Vagina (tissue), 2 donors: ENCODE measurements at regions not wholly inside any gene's neighbourhood (a gene's known extent, or its start where the extent isn't known, plus 50 kb on each side); places are given as distances from the start of the nearest gene placed in this dataset.

ENCODE experiments used
- DNase-seq, 2 donors: peaks; one replicate each; pipeline ENCODE4 v3.0.0-alpha.2; 2017; ENCODE audit errors: extremely low spot score in 2 of 2
- H3K27ac ChIP-seq: fragments of 200-600 bp; sonication (generic); one replicate; pipeline ENCODE4 v1.5.1; 2019
- H3K27me3 ChIP-seq: fragments of 200-600 bp; sonication (generic); one replicate; pipeline ENCODE4 v1.5.1; 2019
- H3K36me3 ChIP-seq, 2 donors: fragments of 200-600 bp; sonication (generic); one replicate each; pipeline ENCODE4 v1.5.1; 2017 to 2019
- H3K4me1 ChIP-seq: fragments of 200-600 bp; sonication (generic); one replicate; pipeline ENCODE4 v1.5.1; 2019
- H3K4me3 ChIP-seq, 2 donors: fragments of 200-600 bp; sonication (generic); 1 replicate in 1 of 2; 2 replicates in 1 of 2; pipeline ENCODE4 v1.5.1; 2016 to 2019
- H3K9me3 ChIP-seq: fragments of 200-600 bp; sonication (generic); one replicate; pipeline ENCODE4 v1.5.1; 2019
- CTCF ChIP-seq, 3 experiments: fragments of 450-650 bp in 2 of 3; fragments of 200-600 bp in 1 of 3; sonication (generic) in 1 of 3; IDR thresholded peaks; one replicate each; pipeline ENCODE4 v1.5.1; 2017 to 2019; ENCODE audit warnings: antibody characterized with exemption in 3 of 3, mild to moderate bottlenecking in 2 of 3, moderate library complexity in 2 of 3
- POLR2A ChIP-seq, 2 donors: fragments of 450-650 bp; IDR thresholded peaks; one replicate each; pipeline ENCODE4 v1.6.1; 2017; ENCODE audit warnings: antibody characterized with exemption in 2 of 2, mild to moderate bottlenecking in 2 of 2, moderate library complexity in 2 of 2
- POLR2AphosphoS5 ChIP-seq, 2 donors: sonication (generic); formaldehyde crosslinking; IDR thresholded peaks; one replicate each; pipeline ENCODE4 v1.9.0; 2017; ENCODE audit warnings: antibody characterized with exemption in 2 of 2, mild to moderate bottlenecking in 2 of 2, low read depth in 1 of 2; ENCODE audit not compliant: insufficient read depth in 1 of 2
- intact Hi-C: fragments of 100-400 bp; cut with DNase I; formaldehyde crosslinking; loops from one replicate; pipeline ENCODE4 v1.15.1; 2023

DNA sequence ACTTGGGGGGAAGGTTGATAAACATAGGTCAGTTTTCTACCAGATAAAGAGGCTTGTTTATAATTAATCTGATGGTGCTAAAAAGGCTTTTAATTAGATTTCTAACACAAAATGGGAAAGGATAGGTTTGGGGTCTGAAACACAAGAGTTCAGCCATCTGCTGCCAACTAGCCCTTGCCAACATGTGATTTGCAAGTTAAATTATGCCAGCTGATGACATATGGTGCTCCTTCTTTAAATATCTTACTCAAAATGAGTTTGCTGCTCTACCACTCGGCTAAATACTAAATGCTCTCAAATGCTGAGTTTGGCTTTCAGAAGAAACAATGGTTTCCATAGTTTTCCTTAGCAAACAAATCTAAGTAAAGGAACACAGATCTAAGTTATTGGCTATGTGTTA is 557.8 kb upstream of the CCDC54 start:
- no peak overlapping the region for H3K4me3 ChIP-seq
- no peak for TF ChIP-seq POLR2AphosphoS5 (IDR thresholded peaks at IDR 0.05; ENCODE audit: insufficient read depth in 1 of 2, low read depth in 1 of 2)
- TF ChIP-seq POLR2A (IDR thresholded peaks at IDR 0.05): no peak
- TF ChIP-seq CTCF (IDR thresholded peaks at IDR 0.05): no peak
- intact Hi-C loops: no loop called here

GRCh38 chr3:106820726-106821362 is 556.4 kb upstream of the CCDC54 start:
- no peak overlapping the region for H3K27ac ChIP-seq
- no peaks in the 10 kb centered on the region for H3K27me3 ChIP-seq
- H3K36me3 ChIP-seq: no peaks in the 10 kb centered on the region
- DNase-seq: no peak
- no peaks in the 10 kb centered on the region for H3K9me3 ChIP-seq
- H3K4me1 ChIP-seq: no peaks in the 10 kb centered on the region
- TF ChIP-seq POLR2AphosphoS5 (IDR thresholded peaks at IDR 0.05; ENCODE audit: insufficient read depth in 1 of 2, low read depth in 1 of 2): no peak
- TF ChIP-seq POLR2A (IDR thresholded peaks at IDR 0.05): no peak
- TF ChIP-seq CTCF (IDR thresholded peaks at IDR 0.05): no peak
- intact Hi-C loops: no loop called here
- no peak overlapping the region for H3K4me3 ChIP-seq

More for the DNA sequence above, 557.8 kb upstream of the CCDC54 start:
- no peaks in the 10 kb centered on the region for H3K4me1 ChIP-seq
- no peak for DNase-seq
- no peaks in the 10 kb centered on the region for H3K9me3 ChIP-seq
- no peak overlapping the region for H3K27ac ChIP-seq
- H3K27me3 ChIP-seq: no peaks in the 10 kb centered on the region
- no peaks in the 10 kb centered on the region for H3K36me3 ChIP-seq

DNA sequence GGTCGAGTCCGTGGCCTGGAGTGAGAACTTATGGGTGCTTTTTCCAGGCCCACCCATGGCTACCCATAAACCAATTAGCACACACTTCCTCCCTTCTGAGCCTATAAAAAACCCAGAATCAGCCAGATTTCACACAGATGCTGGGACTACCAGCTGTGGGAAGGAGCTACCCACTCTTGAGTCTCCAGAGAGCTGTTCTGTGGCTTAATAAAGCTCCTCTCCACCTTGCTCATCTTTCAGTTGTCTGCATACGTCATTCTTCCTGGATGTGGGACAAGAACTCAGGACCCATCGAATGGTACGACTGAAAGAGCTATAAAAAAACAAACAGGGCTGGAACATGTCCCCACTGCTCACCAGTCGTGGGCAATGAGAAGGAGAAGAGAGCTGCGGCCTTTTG is 555.4 kb upstream of the CCDC54 start:
- H3K36me3 ChIP-seq: no peaks in the 10 kb centered on the region
- intact Hi-C loops: no loop called here
- DNase-seq: no peak

GRCh38 chr3:106822204-106822603 is 555.0 kb upstream of the CCDC54 start:
- intact Hi-C loops: no loop called here

More for the DNA sequence above, 555.4 kb upstream of the CCDC54 start:
- H3K27me3 ChIP-seq: no peaks in the 10 kb centered on the region
- H3K27ac ChIP-seq: no peak overlapping the region
- H3K9me3 ChIP-seq: no peaks in the 10 kb centered on the region
- H3K4me3 ChIP-seq: no peak overlapping the region
- TF ChIP-seq POLR2A (IDR thresholded peaks at IDR 0.05) (no peak), POLR2AphosphoS5 (IDR thresholded peaks at IDR 0.05; ENCODE audit: insufficient read depth in 1 of 2, low read depth in 1 of 2) (no peak), CTCF (IDR thresholded peaks at IDR 0.05) (no peak)
- H3K4me1 ChIP-seq: no peaks in the 10 kb centered on the region

More at GRCh38 chr3:106822204-106822603, 555.0 kb upstream of the CCDC54 start:
- no peak for DNase-seq
- no peaks in the 10 kb centered on the region for H3K36me3 ChIP-seq
- H3K4me3 ChIP-seq: no peak overlapping the region
- H3K27me3 ChIP-seq: no peaks in the 10 kb centered on the region
- H3K9me3 ChIP-seq: no peaks in the 10 kb centered on the region
- no peak overlapping the region for H3K27ac ChIP-seq
- TF ChIP-seq CTCF (IDR thresholded peaks at IDR 0.05) (no peak), POLR2A (IDR thresholded peaks at IDR 0.05) (no peak), POLR2AphosphoS5 (IDR thresholded peaks at IDR 0.05; ENCODE audit: insufficient read depth in 1 of 2, low read depth in 1 of 2) (no peak)
- no peaks in the 10 kb centered on the region for H3K4me1 ChIP-seq
